Neural progenitor cell (in vitro differentiated cells): ENCODE measurements at regions not wholly inside any gene's neighbourhood (a gene's known extent, or its start where the extent isn't known, plus 50 kb on each side); places are given as distances from the start of the nearest gene placed in this dataset.

ENCODE experiments used
- DNase-seq: peaks from one replicate; pipeline ENCODE4 v3.0.0-alpha.2; 2016; ENCODE audit warnings: low spot score
- H2AFZ ChIP-seq: fragments of 200-600 bp; sonication (generic); replicated peaks from 2 replicates; pipeline ENCODE4 v1.6.1; 2016; ENCODE audit warnings: antibody characterized with exemption
- H3F3A ChIP-seq: fragments of 200-600 bp; sonication (generic); 2 replicates; pipeline ENCODE4 v1.6.1; 2016; ENCODE audit warnings: antibody characterized with exemption, low read depth
- H3K27ac ChIP-seq: fragments of 200-600 bp; sonication (generic); 2 replicates; pipeline ENCODE4 v1.5.1; 2016; ENCODE audit warnings: mild to moderate bottlenecking
- H3K27me3 ChIP-seq: fragments of 200-600 bp; sonication (generic); 2 replicates; pipeline ENCODE4 v1.6.1; 2016; ENCODE audit warnings: mild to moderate bottlenecking, moderate library complexity
- H3K36me3 ChIP-seq: fragments of 200-600 bp; sonication (generic); 2 replicates; pipeline ENCODE4 v1.5.1; 2016
- H3K4me1 ChIP-seq: fragments of 200-600 bp; sonication (generic); 2 replicates; pipeline ENCODE4 v1.6.1; 2016; ENCODE audit warnings: mixed run types
- H3K4me2 ChIP-seq: fragments of 200-600 bp; sonication (generic); 2 replicates; pipeline ENCODE4 v1.6.1; 2016
- H3K4me3 ChIP-seq: fragments of 200-600 bp; sonication (generic); 2 replicates; pipeline ENCODE4 v1.5.1; 2016
- H3K79me2 ChIP-seq: fragments of 200-600 bp; sonication (generic); 2 replicates; pipeline ENCODE4 v1.6.1; 2016; ENCODE audit warnings: low read depth
- H3K9ac ChIP-seq: fragments of 200-600 bp; sonication (generic); 2 replicates; pipeline ENCODE4 v1.6.1; 2016
- H3K9me3 ChIP-seq: fragments of 200-600 bp; sonication (generic); 2 replicates; pipeline ENCODE4 v1.5.1; 2016; ENCODE audit warnings: low read depth
- H4K20me1 ChIP-seq: fragments of 200-600 bp; sonication (generic); 2 replicates; pipeline ENCODE4 v1.6.1; 2016; ENCODE audit warnings: low read depth
- H3K27ac Mint-ChIP-seq: 3 replicates; pipeline ENCODE4 v1.8.0; 2021; ENCODE audit warnings: mixed read lengths
- H3K27me3 Mint-ChIP-seq: 2 replicates; pipeline ENCODE4 v1.8.0; 2022; ENCODE audit warnings: low read depth, mild to moderate bottlenecking, inconsistent platforms, moderate library complexity, mixed read lengths; ENCODE audit not compliant: insufficient read depth
- H3K36me3 Mint-ChIP-seq: 3 replicates; pipeline ENCODE4 v1.8.0; 2021; ENCODE audit warnings: mixed read lengths
- H3K4me1 Mint-ChIP-seq: 3 replicates; pipeline ENCODE4 v1.8.0; 2021; ENCODE audit warnings: mixed read lengths
- H3K4me3 Mint-ChIP-seq: 3 replicates; pipeline ENCODE4 v1.8.0; 2021; ENCODE audit warnings: mild to moderate bottlenecking, moderate library complexity, mixed read lengths
- H3K9me3 Mint-ChIP-seq: 3 replicates; pipeline ENCODE4 v1.8.0; 2020; ENCODE audit warnings: mixed read lengths
- EZH2 ChIP-seq: fragments of 200-600 bp; sonication (generic); IDR thresholded peaks from 2 replicates; pipeline ENCODE4 v1.6.1; 2017; ENCODE audit warnings: antibody characterized with exemption, mild to moderate bottlenecking, moderate library complexity
- EZH2phosphoT487 ChIP-seq: fragments of 200-600 bp; sonication (generic); IDR thresholded peaks from 2 replicates; pipeline ENCODE4 v1.6.1; 2017; ENCODE audit warnings: antibody characterized with exemption
- TF ChIP-seq, protein P1 (sequence below): fragments of 200-600 bp; sonication (generic); IDR thresholded peaks from 2 replicates; pipeline ENCODE4 v1.5.1; 2017; ENCODE audit warnings: antibody characterized with exemption, mild to moderate bottlenecking

DNA sequence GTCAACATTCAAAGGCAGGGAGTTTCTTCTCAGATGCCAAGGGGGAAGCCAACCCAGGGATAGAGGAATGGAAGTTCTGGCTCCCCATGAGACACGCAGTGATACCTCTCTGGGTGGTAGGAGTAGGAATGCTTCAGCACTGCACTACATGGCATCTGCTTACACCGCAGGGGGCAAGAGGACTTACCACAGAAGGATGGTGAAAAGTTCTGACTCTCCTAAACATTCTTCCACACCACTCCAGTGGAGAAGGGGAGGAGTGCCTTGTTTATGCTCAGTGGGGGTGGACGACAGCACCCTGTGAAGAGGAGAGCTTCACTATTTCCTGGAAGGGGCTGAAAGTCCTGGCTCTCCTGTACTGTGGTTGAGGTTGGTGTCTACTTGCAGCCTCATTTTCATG lies 1011.3 kb upstream of the WWC1 start:
- no peaks in the 10 kb centered on the region for H3K79me2 ChIP-seq
- H3K36me3 Mint-ChIP-seq = no peaks in the 10 kb centered on the region
- no peak for TF ChIP-seq EZH2
- no peak for TF ChIP-seq EZH2phosphoT487
- TF ChIP-seq, protein P1, sequence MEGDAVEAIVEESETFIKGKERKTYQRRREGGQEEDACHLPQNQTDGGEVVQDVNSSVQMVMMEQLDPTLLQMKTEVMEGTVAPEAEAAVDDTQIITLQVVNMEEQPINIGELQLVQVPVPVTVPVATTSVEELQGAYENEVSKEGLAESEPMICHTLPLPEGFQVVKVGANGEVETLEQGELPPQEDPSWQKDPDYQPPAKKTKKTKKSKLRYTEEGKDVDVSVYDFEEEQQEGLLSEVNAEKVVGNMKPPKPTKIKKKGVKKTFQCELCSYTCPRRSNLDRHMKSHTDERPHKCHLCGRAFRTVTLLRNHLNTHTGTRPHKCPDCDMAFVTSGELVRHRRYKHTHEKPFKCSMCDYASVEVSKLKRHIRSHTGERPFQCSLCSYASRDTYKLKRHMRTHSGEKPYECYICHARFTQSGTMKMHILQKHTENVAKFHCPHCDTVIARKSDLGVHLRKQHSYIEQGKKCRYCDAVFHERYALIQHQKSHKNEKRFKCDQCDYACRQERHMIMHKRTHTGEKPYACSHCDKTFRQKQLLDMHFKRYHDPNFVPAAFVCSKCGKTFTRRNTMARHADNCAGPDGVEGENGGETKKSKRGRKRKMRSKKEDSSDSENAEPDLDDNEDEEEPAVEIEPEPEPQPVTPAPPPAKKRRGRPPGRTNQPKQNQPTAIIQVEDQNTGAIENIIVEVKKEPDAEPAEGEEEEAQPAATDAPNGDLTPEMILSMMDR = no peak
- H2AFZ ChIP-seq = no peak overlapping the region
- no peaks in the 10 kb centered on the region for H3K9me3 Mint-ChIP-seq
- DNase-seq = no peak
- no peaks in the 10 kb centered on the region for H3K4me1 ChIP-seq
- H3K27me3 ChIP-seq = no peaks in the 10 kb centered on the region
- no peak overlapping the region for H3K4me3 Mint-ChIP-seq
- peaks cover 6% of the 10 kb centered on the region for H3K4me1 Mint-ChIP-seq
- H3K27ac Mint-ChIP-seq = no peak overlapping the region
- H3K9ac ChIP-seq = no peak overlapping the region
- H3K36me3 ChIP-seq = no peaks in the 10 kb centered on the region
- H3K4me3 ChIP-seq = no peak overlapping the region
- no peak overlapping the region for H3K4me2 ChIP-seq
- no peaks in the 10 kb centered on the region for H3F3A ChIP-seq
- no peaks in the 10 kb centered on the region for H4K20me1 ChIP-seq
- no peak overlapping the region for H3K27ac ChIP-seq
- H3K9me3 ChIP-seq = no peaks in the 10 kb centered on the region
- no peaks in the 10 kb centered on the region for H3K27me3 Mint-ChIP-seq

DNA sequence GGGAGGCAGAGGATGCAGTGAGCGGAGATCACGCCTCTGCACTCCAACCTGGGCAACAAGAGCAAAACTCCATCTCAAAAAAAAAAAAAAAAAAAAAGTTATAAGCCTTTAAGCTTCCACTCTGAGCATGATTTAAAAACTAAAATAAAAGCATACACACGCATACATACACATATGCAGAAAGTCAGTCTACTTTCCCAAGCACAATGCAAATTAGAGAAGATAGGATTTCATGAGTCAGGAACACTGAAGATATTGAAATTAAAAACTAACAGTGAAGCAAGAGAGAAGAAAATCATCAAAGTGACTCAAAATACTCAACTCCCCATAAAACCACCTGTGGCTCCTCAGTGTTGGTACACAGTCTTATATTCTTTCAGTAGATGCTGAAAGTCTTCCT lies 1009.5 kb upstream of the WWC1 start:
- Mint-ChIP-seq H3K27ac (no peak overlapping the region), H3K36me3 (no peaks in the 10 kb centered on the region)

DNA sequence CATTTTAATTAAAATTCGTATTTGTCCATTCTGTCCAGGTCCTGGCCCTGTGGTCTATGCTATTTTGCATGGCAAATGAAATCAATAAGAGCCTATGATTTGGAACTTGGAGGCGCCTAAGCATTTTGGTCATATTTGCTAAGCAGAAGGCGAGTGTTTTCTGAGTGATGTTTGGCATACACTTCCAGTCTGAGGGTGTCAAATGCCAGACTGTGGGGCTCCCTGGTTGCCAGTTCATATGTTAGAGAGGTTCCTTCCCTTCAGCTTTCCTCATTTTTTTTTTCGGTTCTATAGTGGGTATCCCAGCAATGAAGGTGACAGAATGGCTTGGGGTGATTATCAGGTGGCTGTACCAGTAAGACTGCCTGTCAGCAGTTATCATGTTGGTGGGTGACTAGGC lies 1007.8 kb upstream of the WWC1 start:
- Mint-ChIP-seq H3K4me1 (peaks cover 18% of the 10 kb centered on the region), H3K27ac (no peak overlapping the region), H3K27me3 (no peaks in the 10 kb centered on the region), H3K4me3 (no peak overlapping the region), H3K9me3 (peaks cover 2% of the 10 kb centered on the region), H3K36me3 (no peaks in the 10 kb centered on the region)
- Histone ChIP-seq H3F3A (no peaks in the 10 kb centered on the region), H3K27ac (no peak overlapping the region), H3K4me2 (no peak overlapping the region), H2AFZ (no peak overlapping the region), H3K9me3 (no peaks in the 10 kb centered on the region), H4K20me1 (no peaks in the 10 kb centered on the region), H3K27me3 (no peaks in the 10 kb centered on the region), H3K36me3 (no peaks in the 10 kb centered on the region), H3K9ac (no peak overlapping the region), H3K4me1 (peaks cover 7% of the 10 kb centered on the region), H3K79me2 (no peaks in the 10 kb centered on the region), H3K4me3 (no peak overlapping the region)
- no peak for TF ChIP-seq EZH2
- no peak for TF ChIP-seq EZH2phosphoT487
- TF ChIP-seq, protein P1 = no peak
- no peak for DNase-seq

More for the DNA sequence above, 1009.5 kb upstream of the WWC1 start:
- H3K79me2 ChIP-seq = no peaks in the 10 kb centered on the region
- H3K4me3 ChIP-seq = no peak overlapping the region
- H4K20me1 ChIP-seq = no peaks in the 10 kb centered on the region
- Mint-ChIP-seq H3K4me1 (peaks cover 7% of the 10 kb centered on the region), H3K4me3 (no peak overlapping the region), H3K9me3 (no peaks in the 10 kb centered on the region), H3K27me3 (no peaks in the 10 kb centered on the region)
- H3K4me2 ChIP-seq = no peak overlapping the region
- H3F3A ChIP-seq = no peaks in the 10 kb centered on the region
- no peaks in the 10 kb centered on the region for H3K36me3 ChIP-seq
- TF ChIP-seq EZH2phosphoT487 (no peak), EZH2 (no peak)
- H2AFZ ChIP-seq = no peak overlapping the region
- no peak overlapping the region for H3K27ac ChIP-seq
- H3K27me3 ChIP-seq = no peaks in the 10 kb centered on the region
- no peak for DNase-seq
- H3K9ac ChIP-seq = no peak overlapping the region
- no peaks in the 10 kb centered on the region for H3K4me1 ChIP-seq
- H3K9me3 ChIP-seq = no peaks in the 10 kb centered on the region

DNA sequence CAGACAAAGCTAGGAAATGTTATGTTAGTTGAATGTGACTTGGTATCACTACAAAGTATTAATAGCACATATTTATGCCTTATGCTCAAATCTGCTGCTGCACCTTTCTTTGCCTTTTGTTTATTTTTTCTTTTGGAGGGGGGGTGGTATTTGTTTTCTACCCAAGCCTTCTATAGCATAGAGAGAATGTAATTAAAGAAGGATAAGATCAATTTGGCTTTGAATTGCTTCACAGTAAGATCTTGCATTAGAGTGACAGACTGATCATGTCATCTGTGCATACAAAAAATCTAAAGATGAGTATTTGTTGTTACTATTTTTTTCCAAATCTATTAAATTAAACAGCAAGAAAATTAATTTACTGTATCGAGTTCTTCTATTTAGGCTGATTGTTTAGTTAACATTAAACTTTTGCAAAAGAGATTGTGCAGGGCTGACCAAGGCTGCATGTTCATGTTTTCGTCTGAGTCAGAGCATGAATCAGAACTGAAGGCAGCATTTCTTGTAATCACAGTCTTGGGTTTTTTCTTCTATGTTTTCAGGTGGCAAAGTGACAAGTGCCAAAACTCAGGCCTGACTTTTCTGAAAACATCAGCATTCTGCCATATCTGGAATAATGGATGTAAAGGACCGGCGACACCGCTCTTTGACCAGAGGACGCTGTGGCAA lies 1007.1 kb upstream of the WWC1 start:
- no peak for DNase-seq
- no peak overlapping the region for H3K4me2 ChIP-seq
- H2AFZ ChIP-seq = no peak overlapping the region
- peaks cover 2% of the 10 kb centered on the region for H3K36me3 Mint-ChIP-seq
- H3K4me1 ChIP-seq = peaks cover 7% of the 10 kb centered on the region
- no peaks in the 10 kb centered on the region for H3K9me3 ChIP-seq
- H3K4me1 Mint-ChIP-seq = peaks cover 18% of the 10 kb centered on the region
- H3K36me3 ChIP-seq = no peaks in the 10 kb centered on the region
- no peak overlapping the region for H3K4me3 Mint-ChIP-seq
- H3K27me3 ChIP-seq = no peaks in the 10 kb centered on the region
- no peaks in the 10 kb centered on the region for H4K20me1 ChIP-seq
- no peak overlapping the region for H3K9ac ChIP-seq
- no peaks in the 10 kb centered on the region for H3K27me3 Mint-ChIP-seq
- H3K9me3 Mint-ChIP-seq = peaks cover 2% of the 10 kb centered on the region
- H3K27ac ChIP-seq = no peak overlapping the region
- H3F3A ChIP-seq = no peaks in the 10 kb centered on the region
- H3K4me3 ChIP-seq = no peak overlapping the region
- H3K27ac Mint-ChIP-seq = no peak overlapping the region
- no peaks in the 10 kb centered on the region for H3K79me2 ChIP-seq
- TF ChIP-seq, protein P1 = no peak
